ENCODE measurements at regions not wholly inside any gene's neighbourhood (a gene's known extent, or its start where the extent isn't known, plus 50 kb on each side); places are given as distances from the start of the nearest gene placed in this dataset.

- no peaks in the 10 kb centered on the region for H3K9me3 ChIP-seq (ENCODE audit: control insufficient read depth, low read length)
- no peaks in the 10 kb centered on the region for H3K36me3 ChIP-seq (ENCODE audit: control insufficient read depth, insufficient read depth, low read length)
- no peak for DNase-seq
- H3K4me1 ChIP-seq (ENCODE audit: control insufficient read depth, insufficient read depth, low read length, poor library complexity, severe bottlenecking), result no peaks in the 10 kb centered on the region
- H3K4me3 ChIP-seq (ENCODE audit: insufficient read depth, low read depth, low read length, poor library complexity, severe bottlenecking), result no peak overlapping the region
- H3K27me3 ChIP-seq (replicated peaks; ENCODE audit: control insufficient read depth, insufficient read depth, low read length, poor library complexity, severe bottlenecking), result peaks cover 7% of the 10 kb centered on the region
- H3K27ac ChIP-seq (ENCODE audit: insufficient read depth, low read length, poor library complexity, severe bottlenecking), result no peak overlapping the region
Observed at GRCh38 chr16:66260522-66261254, 105.8 kb upstream of the CDH5 start.

DNA sequence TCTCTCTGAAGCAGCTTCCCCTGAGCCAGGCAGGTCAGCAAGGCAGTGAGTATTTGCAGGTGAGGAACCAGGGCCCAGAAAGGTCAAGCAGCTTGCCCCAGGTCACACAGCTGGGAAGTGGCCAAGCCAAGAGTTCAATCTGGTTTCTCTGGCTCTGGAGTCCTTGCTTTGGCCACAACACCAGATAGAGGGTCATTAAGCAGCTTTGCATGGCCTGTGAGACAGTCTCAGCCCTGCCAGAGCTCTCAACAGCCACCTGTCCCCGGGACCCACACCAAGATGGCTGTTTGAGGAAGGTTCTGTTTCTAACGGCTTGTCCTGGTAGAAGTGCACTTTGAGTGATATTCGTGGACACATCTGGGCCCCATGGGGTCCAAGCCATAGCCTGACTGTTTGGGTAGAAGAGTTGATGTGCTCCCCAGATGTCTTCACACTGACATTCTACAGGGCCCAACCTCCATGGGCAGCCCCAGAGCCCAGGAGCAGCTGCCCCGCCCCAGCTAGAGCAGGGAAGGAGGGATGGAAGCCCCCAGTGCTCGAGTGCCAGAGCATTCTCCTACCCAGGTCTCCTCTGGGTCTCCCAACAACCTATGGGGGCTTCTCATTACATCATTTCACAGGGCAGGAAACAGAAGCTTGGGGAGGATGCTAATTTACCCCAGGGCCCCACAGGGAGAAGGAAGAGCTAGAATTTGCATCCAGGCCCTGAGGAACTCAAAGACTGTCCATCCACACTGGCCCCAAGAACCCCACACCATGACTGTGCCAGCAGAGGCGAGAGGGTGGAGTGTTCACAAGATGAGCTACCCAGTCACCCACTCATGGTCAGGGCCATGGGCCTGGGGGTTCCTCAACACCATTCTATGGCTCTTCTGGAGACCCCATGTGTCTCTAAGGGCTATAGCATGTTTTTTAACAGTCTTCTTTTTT lies 107.3 kb upstream of the CDH5 start:
- no peaks in the 10 kb centered on the region for H3K9me3 ChIP-seq (ENCODE audit: control insufficient read depth, low read length)
- DNase-seq, result no peak
- H3K36me3 ChIP-seq (ENCODE audit: control insufficient read depth, insufficient read depth, low read length), result no peaks in the 10 kb centered on the region
- no peak overlapping the region for H3K27ac ChIP-seq (ENCODE audit: insufficient read depth, low read length, poor library complexity, severe bottlenecking)
- H3K27me3 ChIP-seq (replicated peaks; ENCODE audit: control insufficient read depth, insufficient read depth, low read length, poor library complexity, severe bottlenecking), result no peaks in the 10 kb centered on the region
- H3K4me1 ChIP-seq (ENCODE audit: control insufficient read depth, insufficient read depth, low read length, poor library complexity, severe bottlenecking), result no peaks in the 10 kb centered on the region
- H3K4me3 ChIP-seq (ENCODE audit: insufficient read depth, low read depth, low read length, poor library complexity, severe bottlenecking), result no peak overlapping the region

DNA sequence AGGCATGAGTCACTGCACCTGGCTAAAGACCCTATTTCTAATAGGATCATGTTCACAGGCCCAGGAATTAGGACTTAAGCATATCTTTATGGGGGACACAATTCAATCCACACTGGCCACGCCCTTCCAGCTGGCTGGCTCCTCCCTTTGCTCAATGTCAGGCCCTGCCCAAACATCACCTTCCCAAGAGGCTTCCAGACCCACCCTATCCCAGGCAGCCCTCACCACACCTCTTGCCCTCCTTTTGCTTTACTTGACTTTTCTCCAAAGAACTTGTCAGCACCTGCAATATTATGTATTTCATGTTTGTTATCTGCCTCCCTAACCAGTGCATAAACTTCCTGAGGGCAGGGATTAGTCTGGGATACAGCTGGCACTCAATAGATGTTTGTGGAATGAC lies 109.6 kb upstream of the CDH5 start:
- Histone ChIP-seq H3K4me1 (ENCODE audit: control insufficient read depth, insufficient read depth, low read length, poor library complexity, severe bottlenecking) (no peaks in the 10 kb centered on the region), H3K27me3 (replicated peaks; ENCODE audit: control insufficient read depth, insufficient read depth, low read length, poor library complexity, severe bottlenecking) (no peaks in the 10 kb centered on the region), H3K27ac (ENCODE audit: insufficient read depth, low read length, poor library complexity, severe bottlenecking) (no peak overlapping the region), H3K4me3 (ENCODE audit: insufficient read depth, low read depth, low read length, poor library complexity, severe bottlenecking) (no peak overlapping the region), H3K9me3 (ENCODE audit: control insufficient read depth, low read length) (no peaks in the 10 kb centered on the region), H3K36me3 (ENCODE audit: control insufficient read depth, insufficient read depth, low read length) (no peaks in the 10 kb centered on the region)
- no peak for DNase-seq

DNA sequence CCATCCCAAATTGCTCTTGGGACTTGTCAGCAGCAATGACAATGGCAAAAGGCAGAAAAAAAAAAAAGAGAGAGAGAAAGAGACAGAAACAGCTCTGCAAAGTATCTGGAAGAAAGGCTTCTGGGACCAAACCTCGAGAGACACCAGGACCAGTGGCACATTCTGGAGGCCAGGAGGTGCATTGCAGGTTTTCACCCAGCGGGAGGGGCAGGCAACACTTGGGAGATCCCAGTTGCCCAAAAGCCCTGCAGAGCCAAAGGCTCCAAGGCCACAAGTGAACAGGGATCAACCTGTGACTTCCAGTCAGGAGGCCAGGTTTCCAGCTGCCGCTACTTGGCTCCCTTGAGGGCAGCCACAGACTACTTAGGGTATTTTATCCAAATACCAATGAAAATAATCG lies 110.8 kb upstream of the CDH5 start:
- DNase-seq, result no peak
- Histone ChIP-seq H3K27me3 (replicated peaks; ENCODE audit: control insufficient read depth, insufficient read depth, low read length, poor library complexity, severe bottlenecking) (no peaks in the 10 kb centered on the region), H3K36me3 (ENCODE audit: control insufficient read depth, insufficient read depth, low read length) (no peaks in the 10 kb centered on the region), H3K4me1 (ENCODE audit: control insufficient read depth, insufficient read depth, low read length, poor library complexity, severe bottlenecking) (no peaks in the 10 kb centered on the region), H3K9me3 (ENCODE audit: control insufficient read depth, low read length) (no peaks in the 10 kb centered on the region), H3K4me3 (ENCODE audit: insufficient read depth, low read depth, low read length, poor library complexity, severe bottlenecking) (no peak overlapping the region), H3K27ac (ENCODE audit: insufficient read depth, low read length, poor library complexity, severe bottlenecking) (no peak overlapping the region)

GRCh38 chr16:66254751-66255150 lies 111.7 kb upstream of the CDH5 start:
- H3K4me3 ChIP-seq (ENCODE audit: insufficient read depth, low read depth, low read length, poor library complexity, severe bottlenecking), result no peak overlapping the region
- H3K4me1 ChIP-seq (ENCODE audit: control insufficient read depth, insufficient read depth, low read length, poor library complexity, severe bottlenecking), result no peaks in the 10 kb centered on the region
- no peaks in the 10 kb centered on the region for H3K9me3 ChIP-seq (ENCODE audit: control insufficient read depth, low read length)
- no peak for DNase-seq
- H3K27ac ChIP-seq (ENCODE audit: insufficient read depth, low read length, poor library complexity, severe bottlenecking), result no peak overlapping the region
- no peaks in the 10 kb centered on the region for H3K36me3 ChIP-seq (ENCODE audit: control insufficient read depth, insufficient read depth, low read length)
- H3K27me3 ChIP-seq (replicated peaks; ENCODE audit: control insufficient read depth, insufficient read depth, low read length, poor library complexity, severe bottlenecking), result no peaks in the 10 kb centered on the region

DNA sequence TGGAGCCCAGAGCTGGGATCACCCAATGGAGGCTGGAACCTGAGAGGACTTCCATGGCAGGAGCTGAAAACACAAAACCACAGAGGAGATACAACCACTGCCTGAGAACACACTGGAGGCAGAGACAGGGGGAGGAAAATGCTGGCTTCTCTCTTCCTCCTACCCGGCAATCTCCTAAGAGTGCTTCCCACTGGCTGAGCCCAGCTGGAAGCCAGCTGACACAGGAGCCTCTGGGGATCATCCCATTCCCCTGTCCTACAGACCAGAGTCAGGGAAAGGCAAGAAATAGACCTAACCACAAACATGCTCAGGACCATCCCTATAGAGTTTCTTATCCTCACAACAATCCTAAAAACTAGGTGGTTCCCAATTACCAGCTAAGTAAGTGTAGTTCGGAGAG lies 112.4 kb upstream of the CDH5 start:
- Histone ChIP-seq H3K9me3 (ENCODE audit: control insufficient read depth, low read length) (no peaks in the 10 kb centered on the region), H3K27ac (ENCODE audit: insufficient read depth, low read length, poor library complexity, severe bottlenecking) (no peak overlapping the region), H3K36me3 (ENCODE audit: control insufficient read depth, insufficient read depth, low read length) (no peaks in the 10 kb centered on the region), H3K4me1 (ENCODE audit: control insufficient read depth, insufficient read depth, low read length, poor library complexity, severe bottlenecking) (no peaks in the 10 kb centered on the region), H3K27me3 (replicated peaks; ENCODE audit: control insufficient read depth, insufficient read depth, low read length, poor library complexity, severe bottlenecking) (no peaks in the 10 kb centered on the region), H3K4me3 (ENCODE audit: insufficient read depth, low read depth, low read length, poor library complexity, severe bottlenecking) (no peak overlapping the region)
- DNase-seq, result no peak

GRCh38 chr16:66251476-66252160 lies 114.9 kb upstream of the CDH5 start:
- Histone ChIP-seq H3K36me3 (ENCODE audit: control insufficient read depth, insufficient read depth, low read length) (no peaks in the 10 kb centered on the region), H3K9me3 (ENCODE audit: control insufficient read depth, low read length) (no peaks in the 10 kb centered on the region), H3K27me3 (replicated peaks; ENCODE audit: control insufficient read depth, insufficient read depth, low read length, poor library complexity, severe bottlenecking) (no peaks in the 10 kb centered on the region), H3K4me1 (ENCODE audit: control insufficient read depth, insufficient read depth, low read length, poor library complexity, severe bottlenecking) (no peaks in the 10 kb centered on the region), H3K4me3 (ENCODE audit: insufficient read depth, low read depth, low read length, poor library complexity, severe bottlenecking) (no peak overlapping the region), H3K27ac (ENCODE audit: insufficient read depth, low read length, poor library complexity, severe bottlenecking) (no peak overlapping the region)
- no peak for DNase-seq

- Histone ChIP-seq H3K27me3 (replicated peaks; ENCODE audit: control insufficient read depth, insufficient read depth, low read length, poor library complexity, severe bottlenecking) (no peaks in the 10 kb centered on the region), H3K4me3 (ENCODE audit: insufficient read depth, low read depth, low read length, poor library complexity, severe bottlenecking) (no peak overlapping the region), H3K27ac (ENCODE audit: insufficient read depth, low read length, poor library complexity, severe bottlenecking) (no peak overlapping the region), H3K4me1 (ENCODE audit: control insufficient read depth, insufficient read depth, low read length, poor library complexity, severe bottlenecking) (no peaks in the 10 kb centered on the region), H3K9me3 (ENCODE audit: control insufficient read depth, low read length) (no peaks in the 10 kb centered on the region), H3K36me3 (ENCODE audit: control insufficient read depth, insufficient read depth, low read length) (no peaks in the 10 kb centered on the region)
- no peak for DNase-seq
Observed at GRCh38 chr16:66250686-66251431, 115.6 kb upstream of the CDH5 start.

GRCh38 chr16:66247516-66248481 lies 118.7 kb upstream of the CDH5 start:
- H3K4me3 ChIP-seq (ENCODE audit: insufficient read depth, low read depth, low read length, poor library complexity, severe bottlenecking), result no peak overlapping the region
- H3K9me3 ChIP-seq (ENCODE audit: control insufficient read depth, low read length), result no peaks in the 10 kb centered on the region
- H3K27ac ChIP-seq (ENCODE audit: insufficient read depth, low read length, poor library complexity, severe bottlenecking), result no peak overlapping the region
- H3K4me1 ChIP-seq (ENCODE audit: control insufficient read depth, insufficient read depth, low read length, poor library complexity, severe bottlenecking), result no peaks in the 10 kb centered on the region
- no peaks in the 10 kb centered on the region for H3K36me3 ChIP-seq (ENCODE audit: control insufficient read depth, insufficient read depth, low read length)
- H3K27me3 ChIP-seq (replicated peaks; ENCODE audit: control insufficient read depth, insufficient read depth, low read length, poor library complexity, severe bottlenecking), result no peaks in the 10 kb centered on the region
- DNase-seq, result no peak
